ENCODE measurements at regions not wholly inside any gene's neighbourhood (a gene's known extent, or its start where the extent isn't known, plus 50 kb on each side); places are given as distances from the start of the nearest gene placed in this dataset.
"Not testable (repeated sequence)": the region's sequence is repeated elsewhere in the genome, so short reads cannot be mapped to it uniquely, and the experiment has no call there.

- not testable (repeated sequence) for TF ChIP-seq ZFP30 (CRISPR knock-in tag; IDR thresholded peaks at IDR 0.05); PPARA (CRISPR knock-in tag; IDR thresholded peaks at IDR 0.05; ENCODE audit: borderline replicate concordance)
These were observed 59.1 kb upstream of the TENM4 start for GRCh38 chr11:79499929-79500328.

All from SK-N-SH treated with all-trans-retinoic acid at 6 μM for 48 hours (cell line).